HepG2 (cell line): ENCODE measurements at regions not wholly inside any gene's neighbourhood (a gene's known extent, or its start where the extent isn't known, plus 50 kb on each side); places are given as distances from the start of the nearest gene placed in this dataset.
"Not testable (repeated sequence)": the region's sequence is repeated elsewhere in the genome, so short reads cannot be mapped to it uniquely, and the experiment has no call there.

ENCODE experiments used
- ATAC-seq: fragments of 200-7000 bp; cut with Tn5 transposase; 3 replicates; pipeline ENCODE4 v1.9.1; 2020; ENCODE audit warnings: mild to moderate bottlenecking, moderate library complexity
- BruUV-seq: library from RNA; stranded (reverse); fragments of 400-500 nt; replicated peaks from 2 replicates; lab custom pipeline; 2021; lab: Mats Ljungman, UMichigan
- CTCF ChIA-PET: fragments of 300-600 bp; formaldehyde crosslinking; extraction: SDS; loops from one replicate; lab custom pipeline; 2021; ENCODE audit warnings: low total read pairs, inconsistent platforms, low intra/inter-chr PET ratio; lab: Yijun Ruan, JAX
- POLR2A ChIA-PET: fragments of 350-600 bp; sonication (Branson Sonifier 250); formaldehyde crosslinking; loops from one replicate; lab custom pipeline; 2020; ENCODE audit warnings: antibody characterized with exemption, inconsistent platforms; lab: Yijun Ruan, JAX
- DNase-seq: peaks from one replicate; pipeline ENCODE4 v3.0.0-alpha.2; 2015; ENCODE audit warnings: low spot score
- FAIRE-seq: peaks from 3 replicates; lab custom pipeline; 2011; peaks lifted over from hg19 to GRCh38; lab: Jason Lieb, UNC
- H2AFZ ChIP-seq: one replicate; pipeline ENCODE4 v1.6.1; 2011; ENCODE audit warnings: low read length, inconsistent platforms
- H3K27ac ChIP-seq: fragments of 300-600 bp; 3 replicates; pipeline ENCODE4 v1.8.0; 2011; ENCODE audit warnings: mixed run types, mild to moderate bottlenecking, mixed read lengths, low read length, inconsistent platforms; ENCODE audit not compliant: insufficient read depth; ENCODE audit errors: extremely low read length
- H3K27me3 ChIP-seq, 2 experiments: fragments of 200-600 bp in 1 of 2; 2 replicates in 1 of 2; 3 replicates in 1 of 2; pipeline versions ENCODE4 v1.6.0 to v1.8.0; 2011; ENCODE audit warnings: low read length in 2 of 2, mild to moderate bottlenecking in 2 of 2, moderate library complexity in 2 of 2, inconsistent platforms in 1 of 2; ENCODE audit not compliant: insufficient read depth in 2 of 2, control insufficient read depth in 1 of 2
- H3K36me3 ChIP-seq, 2 experiments: fragments of 200-600 bp in 1 of 2; replicated peaks in 1 of 2; 2 replicates in 1 of 2; 3 replicates in 1 of 2; pipeline versions ENCODE4 v1.5.1 to v1.8.0; 2011; ENCODE audit warnings: low read length in 2 of 2, inconsistent platforms in 1 of 2; ENCODE audit not compliant: insufficient read depth in 2 of 2, control insufficient read depth in 1 of 2
- H3K4me1 ChIP-seq: 2 replicates; pipeline ENCODE4 v1.5.1; 2012; ENCODE audit warnings: low read length, inconsistent platforms; ENCODE audit not compliant: insufficient read depth
- H3K4me2 ChIP-seq: 2 replicates; pipeline ENCODE4 v1.6.0; 2011; ENCODE audit warnings: low read depth, low read length, inconsistent platforms
- H3K4me3 ChIP-seq, 3 experiments: fragments of 200-600 bp in 1 of 3; sonication (generic), shearing (Covaris generic) in 1 of 3; replicated peaks in 1 of 3; 2 replicates each; pipeline ENCODE4 v1.5.1; 2011 to 2016; ENCODE audit warnings: low read length in 3 of 3, inconsistent platforms in 2 of 3, low read depth in 2 of 3, mild to moderate bottlenecking in 2 of 3, control low read depth in 1 of 3, mixed read lengths in 1 of 3; ENCODE audit not compliant: insufficient read depth in 1 of 3
- H3K79me2 ChIP-seq: one replicate; pipeline ENCODE4 v1.6.1; 2011; ENCODE audit warnings: low read length, inconsistent platforms; ENCODE audit not compliant: insufficient read depth
- H3K9ac ChIP-seq: 2 replicates; pipeline ENCODE4 v1.6.0; 2011; ENCODE audit warnings: mild to moderate bottlenecking, low read depth, low read length, inconsistent platforms; ENCODE audit not compliant: insufficient read depth
- H3K9me3 ChIP-seq: 2 replicates; pipeline ENCODE4 v1.5.1; 2012; ENCODE audit warnings: mild to moderate bottlenecking, low read length
- H4K20me1 ChIP-seq: 2 replicates; pipeline ENCODE4 v1.6.0; 2011; ENCODE audit warnings: inconsistent platforms, mild to moderate bottlenecking, low read length, moderate library complexity; ENCODE audit not compliant: insufficient read depth
- AGO1 ChIP-seq: fragments of 200-400 bp; formaldehyde crosslinking; IDR thresholded peaks from 2 replicates; pipeline ENCODE4 v1.6.1; 2017; ENCODE audit warnings: mild to moderate bottlenecking, low read depth, low read length, moderate library complexity; ENCODE audit not compliant: poor library complexity, severe bottlenecking
- IKZF4 ChIP-seq: sonication (generic); formaldehyde crosslinking; IDR thresholded peaks from 2 replicates; pipeline ENCODE4 v1.5.1; 2020; ENCODE audit warnings: borderline replicate concordance, mild to moderate bottlenecking, low read depth, missing genetic modification reagents; ENCODE audit errors: not compliant biosample characterization
- U2AF1 ChIP-seq: fragments of 200-400 bp; formaldehyde crosslinking; optimal IDR thresholded peaks from 2 replicates; pipeline ENCODE3; 2017; ENCODE audit warnings: mild to moderate bottlenecking, low read depth, low read length
- ZNF276 ChIP-seq: sonication (generic); formaldehyde crosslinking; IDR thresholded peaks from 2 replicates; pipeline ENCODE4 v1.4.0; 2020; ENCODE audit warnings: mild to moderate bottlenecking, low read depth, missing genetic modification reagents
- WGBS: methylation state at CpG from one replicate; pipeline ENCODE4 v1.1.6; 2017; ENCODE audit warnings: low lambda C conversion rate; 5-methylcytosine and 5-hydroxymethylcytosine counted together
- in situ Hi-C: cut with HindIII; loops from 2 replicates; pipeline ENCODE4 v1.10.0; 2017; ENCODE audit warnings: low pct_unique_long_range_greater_than_20kb; ENCODE audit not compliant: extremely low pct_ligation_motif_present
- intact Hi-C: fragments of 100-400 bp; cut with micrococcal nuclease; formaldehyde crosslinking; loops from one replicate; pipeline ENCODE4 v1.10.0; 2022; ENCODE audit not compliant: unreplicated experiment

GRCh38 chr15:93748710-93749109 is 482.7 kb upstream of the MCTP2 start:
- H3K27ac ChIP-seq = no peak overlapping the region
- TF ChIP-seq AGO1 (no peak), U2AF1 (no peak), ZNF276 (CRISPR knock-in tag) (no peak), IKZF4 (CRISPR knock-in tag) (no peak)
- TF ChIP-seq, all 625 proteins: peak for 0
- ATAC-seq (no peak), DNase-seq (no peak), FAIRE-seq (no peak)
- H3K4me3 ChIP-seq = no peak overlapping the region
- no peaks in the 10 kb centered on the region for H3K36me3 ChIP-seq
- no peaks in the 10 kb centered on the region for H3K4me1 ChIP-seq
- no peaks in the 10 kb centered on the region for H3K79me2 ChIP-seq
- no peaks in the 10 kb centered on the region for H3K27me3 ChIP-seq
- H3K9ac ChIP-seq = no peak overlapping the region
- peaks cover 81% of the 10 kb centered on the region for H3K9me3 ChIP-seq
- no TSS peak for BruUV-seq
- no peaks in the 10 kb centered on the region for H4K20me1 ChIP-seq
- H2AFZ ChIP-seq = no peak overlapping the region
- CTCF ChIA-PET = no interaction called here
- in situ Hi-C loops (no loop called here), intact Hi-C loops (no loop called here)
- POLR2A ChIA-PET = no interaction called here
- no peak overlapping the region for H3K4me2 ChIP-seq

GRCh38 chr15:93734976-93735375 is 496.4 kb upstream of the MCTP2 start:
- H3K9ac ChIP-seq, H3K4me2 ChIP-seq, DNase-seq, H3K4me3 ChIP-seq, H3K27me3 ChIP-seq, in situ Hi-C loops, FAIRE-seq, H3K79me2 ChIP-seq, BruUV-seq, H3K36me3 ChIP-seq, POLR2A ChIA-PET, H2AFZ ChIP-seq, H3K4me1 ChIP-seq, H3K27ac ChIP-seq, intact Hi-C loops, H4K20me1 ChIP-seq, ATAC-seq, CTCF ChIA-PET: not testable (repeated sequence)
- peaks cover 56% of the 10 kb centered on the region for H3K9me3 ChIP-seq
- WGBS = 58% methylated on average over 7 of the region's 8 CpGs
